T-helper 17 cell (primary cell): ENCODE measurements at regions not wholly inside any gene's neighbourhood (a gene's known extent, or its start where the extent isn't known, plus 50 kb on each side); places are given as distances from the start of the nearest gene placed in this dataset.

Source experiments
- ATAC-seq: fragments of 150-1000 bp; cut with Tn5 transposase; 2 replicates; pipeline ENCODE4 v1.10.0; 2021; ENCODE audit warnings: mild to moderate bottlenecking, moderate library complexity
- DNase-seq, 3 donors: peaks; one replicate each; pipeline versions ENCODE4 v3.0.0 to v3.0.0-alpha.2; 2020 to 2021
- H3K9me3 ChIP-seq: one replicate; pipeline ENCODE4 v1.7.0; 2013; ENCODE audit warnings: low read length, mild to moderate bottlenecking; ENCODE audit not compliant: control insufficient read depth, poor library complexity, severe bottlenecking
- H3K27ac Mint-ChIP-seq: one replicate; pipeline ENCODE4 v1.8.0; 2022; ENCODE audit warnings: mild to moderate bottlenecking, moderate library complexity, mixed read lengths
- H3K27me3 Mint-ChIP-seq: one replicate; pipeline ENCODE4 v1.8.0; 2022; ENCODE audit warnings: mixed read lengths
- H3K36me3 Mint-ChIP-seq: one replicate; pipeline ENCODE4 v1.8.0; 2022; ENCODE audit warnings: low read depth, mixed read lengths
- H3K4me1 Mint-ChIP-seq: one replicate; pipeline ENCODE4 v1.8.0; 2022; ENCODE audit warnings: mild to moderate bottlenecking, mixed read lengths
- H3K4me3 Mint-ChIP-seq: one replicate; pipeline ENCODE4 v1.8.0; 2022; ENCODE audit warnings: mild to moderate bottlenecking, moderate library complexity, mixed read lengths

DNA sequence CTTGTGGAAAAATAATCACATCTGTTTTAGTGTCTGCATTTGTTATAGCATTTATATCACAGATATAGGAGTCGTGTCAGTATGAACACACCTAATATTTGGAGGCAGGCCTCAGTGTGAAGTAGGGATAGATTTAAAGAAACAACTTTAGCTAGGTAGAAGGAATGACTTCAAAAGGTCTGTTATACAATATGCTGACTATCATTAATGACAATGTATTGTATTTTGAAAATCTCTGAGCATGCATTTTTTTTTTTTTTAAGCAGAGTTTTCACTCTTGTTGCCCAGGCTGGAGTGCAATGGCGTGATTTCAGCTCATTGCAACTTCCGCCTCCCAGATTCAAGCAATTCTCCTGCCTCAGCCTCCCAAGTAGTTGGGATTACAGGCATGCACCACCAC is 248.3 kb downstream of the EN1 start:
- DNase-seq (no peak), ATAC-seq (no peak)
- H3K27ac Mint-ChIP-seq: no peak overlapping the region
- H3K27me3 Mint-ChIP-seq: no peaks in the 10 kb centered on the region
- H3K4me1 Mint-ChIP-seq: no peaks in the 10 kb centered on the region
- no peak overlapping the region for H3K4me3 Mint-ChIP-seq
- no peaks in the 10 kb centered on the region for H3K36me3 Mint-ChIP-seq
- H3K9me3 ChIP-seq: peaks cover 5% of the 10 kb centered on the region

DNA sequence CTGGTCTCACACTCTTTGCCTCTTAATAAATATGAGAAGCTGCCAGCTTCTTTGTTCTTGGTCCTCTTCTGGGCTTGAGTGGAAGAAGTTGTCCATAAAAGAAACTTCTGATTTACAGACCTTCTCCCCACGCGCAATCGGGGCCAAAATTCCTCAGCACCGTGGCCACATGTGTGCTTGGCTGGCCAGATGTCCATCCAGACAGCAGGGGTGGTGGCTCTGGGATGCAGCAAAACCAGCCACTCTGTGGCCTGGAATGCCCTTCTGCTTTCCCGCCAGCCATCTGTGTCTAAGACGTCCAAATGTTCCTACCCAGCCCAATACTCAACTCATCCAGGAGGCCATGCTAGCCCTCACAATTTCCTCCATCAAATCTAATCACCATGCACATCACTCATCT is 250.8 kb downstream of the EN1 start:
- no peak for DNase-seq
- H3K36me3 Mint-ChIP-seq: no peaks in the 10 kb centered on the region
- no peaks in the 10 kb centered on the region for H3K4me1 Mint-ChIP-seq
- peaks cover 5% of the 10 kb centered on the region for H3K9me3 ChIP-seq
- no peak for ATAC-seq
- peaks cover 6% of the 10 kb centered on the region for H3K27me3 Mint-ChIP-seq
- no peak overlapping the region for H3K4me3 Mint-ChIP-seq
- H3K27ac Mint-ChIP-seq: no peak overlapping the region

DNA sequence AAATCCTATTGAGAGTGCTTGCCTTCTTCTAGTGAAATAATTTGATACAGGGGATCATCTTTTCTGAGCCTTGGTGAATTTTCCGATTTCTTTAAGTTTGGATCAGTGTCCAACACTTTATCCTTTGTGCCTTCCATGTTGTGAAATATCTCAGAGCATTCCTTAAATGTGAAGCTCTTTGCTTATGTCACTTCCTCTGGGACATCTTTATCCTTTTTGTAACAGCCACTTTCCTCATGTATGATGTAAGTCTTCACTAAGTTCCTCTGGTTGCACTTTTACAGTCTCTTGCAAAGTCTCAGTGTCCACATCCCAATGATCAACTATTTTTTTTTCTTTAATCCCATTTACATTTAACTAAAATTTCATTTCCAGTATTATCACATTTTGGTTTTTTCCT is 254.2 kb downstream of the EN1 start:
- no peaks in the 10 kb centered on the region for H3K36me3 Mint-ChIP-seq
- H3K27me3 Mint-ChIP-seq: peaks cover 12% of the 10 kb centered on the region
- H3K27ac Mint-ChIP-seq: no peak overlapping the region
- no peak overlapping the region for H3K4me3 Mint-ChIP-seq
- DNase-seq (no peak), ATAC-seq (no peak)
- peaks cover 3% of the 10 kb centered on the region for H3K9me3 ChIP-seq
- no peaks in the 10 kb centered on the region for H3K4me1 Mint-ChIP-seq

DNA sequence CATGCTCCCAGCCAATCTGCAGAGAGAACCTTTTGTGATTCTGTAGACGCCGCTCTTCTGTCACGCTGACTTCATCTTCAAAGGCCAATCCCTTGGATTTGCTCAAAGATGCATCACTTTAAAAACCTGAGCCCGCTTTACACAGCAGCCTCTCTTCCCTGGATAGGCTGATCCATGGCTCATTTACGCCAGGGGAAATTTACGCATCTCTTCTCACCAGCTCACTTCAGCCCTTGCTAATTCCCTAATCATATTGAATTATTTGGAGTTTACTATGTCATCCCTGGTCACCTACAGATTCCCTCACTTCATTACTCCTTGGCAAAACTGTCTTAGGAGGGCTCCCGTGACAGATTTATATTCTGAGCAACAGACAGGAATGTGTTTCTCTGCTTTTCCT is 256.2 kb downstream of the EN1 start:
- DNase-seq: no peak
- Mint-ChIP-seq H3K4me3 (no peak overlapping the region), H3K4me1 (no peaks in the 10 kb centered on the region), H3K27ac (no peak overlapping the region), H3K27me3 (peaks cover 12% of the 10 kb centered on the region), H3K36me3 (no peaks in the 10 kb centered on the region)
- H3K9me3 ChIP-seq: no peaks in the 10 kb centered on the region
- ATAC-seq: no peak

DNA sequence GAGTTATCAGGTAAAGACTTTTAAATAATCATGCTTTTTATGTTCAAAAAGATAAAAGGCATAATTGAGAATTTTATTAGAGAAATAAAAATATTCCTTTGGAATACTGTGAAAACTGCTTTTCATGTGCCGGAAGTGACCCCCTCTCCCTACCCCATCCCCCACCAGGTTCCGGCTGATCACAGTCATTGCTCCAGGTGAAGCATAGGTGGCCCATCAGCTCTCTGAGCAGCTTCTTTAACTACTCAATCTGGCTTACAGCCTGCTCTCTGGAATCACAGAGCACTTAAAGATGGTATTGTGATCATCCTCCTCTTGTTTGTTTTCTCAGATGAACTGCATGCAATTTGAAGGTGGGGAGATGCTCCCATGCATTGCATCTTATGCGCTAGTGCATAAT is 257.7 kb downstream of the EN1 start:
- no peaks in the 10 kb centered on the region for H3K36me3 Mint-ChIP-seq
- no peaks in the 10 kb centered on the region for H3K4me1 Mint-ChIP-seq
- ATAC-seq: no peak
- H3K4me3 Mint-ChIP-seq: no peak overlapping the region
- H3K27me3 Mint-ChIP-seq: peaks cover 12% of the 10 kb centered on the region
- H3K9me3 ChIP-seq: no peaks in the 10 kb centered on the region
- no peak overlapping the region for H3K27ac Mint-ChIP-seq
- no peak for DNase-seq

DNA sequence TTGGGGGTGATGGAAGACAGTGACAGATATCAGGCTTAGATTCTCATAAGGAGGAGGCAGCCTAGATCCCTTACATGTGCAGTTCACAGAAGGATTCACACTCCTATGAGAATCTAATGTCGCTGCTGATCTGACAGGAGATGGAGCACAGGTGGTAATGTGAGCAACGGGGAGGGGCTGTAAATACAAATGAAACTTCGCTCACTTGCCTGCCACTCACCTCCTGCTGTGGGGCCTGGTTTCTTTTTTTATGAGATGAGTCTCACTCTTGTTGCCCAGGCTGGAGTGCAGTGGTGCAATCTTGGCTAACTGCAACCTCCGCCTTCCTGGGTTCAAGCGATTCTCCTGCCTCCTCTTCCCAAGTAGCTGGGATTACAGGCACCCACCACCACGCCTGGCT is 258.6 kb downstream of the EN1 start:
- Mint-ChIP-seq H3K36me3 (no peaks in the 10 kb centered on the region), H3K27me3 (peaks cover 12% of the 10 kb centered on the region), H3K4me3 (no peak overlapping the region), H3K4me1 (no peaks in the 10 kb centered on the region), H3K27ac (no peak overlapping the region)
- no peak for DNase-seq
- no peaks in the 10 kb centered on the region for H3K9me3 ChIP-seq
- no peak for ATAC-seq

DNA sequence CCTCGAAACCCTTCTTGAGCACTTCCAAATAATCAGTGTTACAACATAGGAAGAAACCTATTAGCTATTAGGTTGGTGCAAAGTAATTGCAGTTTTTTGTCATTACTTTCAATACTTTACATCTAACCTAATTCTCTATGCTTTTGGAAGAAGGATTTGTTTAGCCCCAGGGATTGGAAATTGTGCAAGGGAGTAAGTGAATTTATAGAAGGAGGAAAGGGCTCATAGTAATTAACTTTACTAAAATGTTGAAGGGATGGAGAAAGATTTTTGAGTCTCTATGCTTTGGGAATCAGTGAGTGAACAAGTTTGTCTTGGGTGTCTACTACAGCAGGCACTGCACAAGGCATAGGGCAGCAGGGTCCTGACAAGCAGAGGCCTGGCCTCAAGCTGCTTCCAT is 261.1 kb downstream of the EN1 start:
- no peak for DNase-seq
- H3K36me3 Mint-ChIP-seq: no peaks in the 10 kb centered on the region
- peaks cover 11% of the 10 kb centered on the region for H3K27me3 Mint-ChIP-seq
- no peaks in the 10 kb centered on the region for H3K9me3 ChIP-seq
- no peak overlapping the region for H3K27ac Mint-ChIP-seq
- no peak overlapping the region for H3K4me3 Mint-ChIP-seq
- no peak for ATAC-seq
- H3K4me1 Mint-ChIP-seq: no peaks in the 10 kb centered on the region

DNA sequence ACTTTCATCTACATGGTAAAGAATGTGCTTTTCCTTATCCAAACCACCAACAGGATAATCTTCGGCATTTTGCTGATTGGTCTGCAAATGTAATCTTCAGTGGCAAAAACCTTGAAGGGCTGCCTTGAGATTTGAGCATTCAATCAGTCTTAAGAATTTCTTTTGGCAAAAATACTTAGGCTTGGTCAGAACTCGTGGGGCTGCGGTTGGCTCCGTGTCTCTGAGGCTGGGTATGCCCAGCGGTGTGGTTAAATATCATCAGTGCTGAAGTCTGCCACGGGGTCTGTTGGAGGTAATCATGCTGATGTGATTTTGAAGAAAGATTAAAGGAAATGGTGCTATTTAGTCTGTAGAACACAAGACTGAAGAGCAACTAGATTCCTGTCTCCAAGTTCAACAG is 262.6 kb downstream of the EN1 start:
- Mint-ChIP-seq H3K27ac (no peak overlapping the region), H3K27me3 (peaks cover 13% of the 10 kb centered on the region), H3K36me3 (no peaks in the 10 kb centered on the region), H3K4me3 (no peak overlapping the region), H3K4me1 (no peaks in the 10 kb centered on the region)
- H3K9me3 ChIP-seq: no peaks in the 10 kb centered on the region
- DNase-seq (no peak), ATAC-seq (no peak)

DNA sequence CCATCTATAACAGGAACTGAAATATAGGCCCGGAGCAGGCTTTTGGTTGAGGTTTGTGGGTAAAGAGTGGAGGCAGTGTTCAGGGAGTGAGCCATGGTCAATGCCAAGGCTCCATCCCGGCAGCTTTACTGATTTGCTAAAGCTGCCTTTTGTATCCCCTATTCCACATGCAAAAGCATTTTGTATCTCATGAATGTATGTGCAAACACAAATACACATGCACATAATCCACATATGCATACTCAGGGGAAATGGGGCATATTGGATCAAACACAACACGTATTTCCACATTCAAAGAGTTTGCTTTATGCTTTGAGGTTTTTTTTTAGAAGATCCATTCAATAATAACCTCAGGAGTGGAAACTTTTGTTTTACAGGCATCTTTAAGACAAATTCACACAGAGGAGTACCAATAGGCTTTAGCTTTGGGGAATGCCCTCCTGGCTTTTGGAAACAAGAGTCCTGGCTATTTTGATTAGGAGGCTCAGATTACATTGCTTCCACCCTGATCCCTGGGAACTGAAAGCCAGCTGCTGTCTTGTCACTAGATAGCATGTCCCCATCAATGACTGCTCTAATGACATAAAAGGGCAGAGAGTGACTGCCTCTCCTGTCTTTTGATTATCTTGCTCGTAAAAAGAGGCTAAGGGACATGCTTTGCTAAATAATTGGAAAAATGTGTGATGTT is 263.2 kb downstream of the EN1 start:
- Mint-ChIP-seq H3K27ac (no peak overlapping the region), H3K27me3 (peaks cover 16% of the 10 kb centered on the region), H3K4me3 (no peak overlapping the region), H3K4me1 (no peaks in the 10 kb centered on the region), H3K36me3 (no peaks in the 10 kb centered on the region)
- ATAC-seq (no peak), DNase-seq (no peak)
- no peaks in the 10 kb centered on the region for H3K9me3 ChIP-seq

DNA sequence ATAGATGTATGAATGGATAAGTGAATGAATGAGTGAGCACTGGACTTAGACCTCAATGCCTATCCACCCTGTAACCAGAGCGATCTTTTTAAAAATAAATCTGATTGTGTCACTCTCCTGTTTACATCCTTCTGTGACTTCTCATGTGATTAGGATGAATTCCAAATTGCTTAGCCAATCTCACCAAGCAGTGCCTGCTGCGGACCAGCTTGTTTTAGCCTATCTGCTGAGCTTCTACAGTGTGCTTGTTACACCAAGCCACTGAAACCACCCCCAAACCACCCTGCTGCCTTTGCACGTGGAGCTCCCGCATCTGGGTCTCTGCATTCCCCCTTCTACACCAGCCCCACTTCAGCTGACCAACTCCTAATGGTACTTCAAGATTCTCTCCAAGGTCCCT is 265.4 kb downstream of the EN1 start:
- no peak overlapping the region for H3K4me3 Mint-ChIP-seq
- ATAC-seq: no peak
- H3K27ac Mint-ChIP-seq: no peak overlapping the region
- no peak for DNase-seq
- no peaks in the 10 kb centered on the region for H3K4me1 Mint-ChIP-seq
- H3K27me3 Mint-ChIP-seq: peaks cover 20% of the 10 kb centered on the region
- H3K36me3 Mint-ChIP-seq: no peaks in the 10 kb centered on the region
- H3K9me3 ChIP-seq: no peaks in the 10 kb centered on the region

DNA sequence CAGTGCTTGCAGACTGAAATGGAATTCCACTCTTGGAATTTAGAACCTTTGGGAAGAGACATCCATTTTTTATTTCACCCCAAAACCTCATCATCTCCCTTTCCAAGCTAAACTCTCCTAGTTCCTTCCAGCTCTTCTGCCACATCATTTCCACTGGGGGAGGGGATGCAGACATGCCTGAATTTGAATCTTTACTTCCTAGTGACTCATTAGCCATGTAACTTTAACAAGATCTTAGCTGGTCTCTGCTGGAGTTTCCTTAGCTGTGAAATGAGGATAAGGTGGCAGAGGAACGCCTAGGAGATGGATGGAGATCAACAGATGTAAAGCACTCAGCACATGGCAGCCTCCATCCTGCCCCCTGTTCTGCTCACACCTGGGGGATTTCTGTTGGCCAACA is 266.8 kb downstream of the EN1 start:
- ATAC-seq: no peak
- Mint-ChIP-seq H3K4me1 (no peaks in the 10 kb centered on the region), H3K36me3 (no peaks in the 10 kb centered on the region), H3K4me3 (no peak overlapping the region), H3K27me3 (peaks cover 22% of the 10 kb centered on the region), H3K27ac (no peak overlapping the region)
- H3K9me3 ChIP-seq: no peaks in the 10 kb centered on the region
- DNase-seq: no peak

DNA sequence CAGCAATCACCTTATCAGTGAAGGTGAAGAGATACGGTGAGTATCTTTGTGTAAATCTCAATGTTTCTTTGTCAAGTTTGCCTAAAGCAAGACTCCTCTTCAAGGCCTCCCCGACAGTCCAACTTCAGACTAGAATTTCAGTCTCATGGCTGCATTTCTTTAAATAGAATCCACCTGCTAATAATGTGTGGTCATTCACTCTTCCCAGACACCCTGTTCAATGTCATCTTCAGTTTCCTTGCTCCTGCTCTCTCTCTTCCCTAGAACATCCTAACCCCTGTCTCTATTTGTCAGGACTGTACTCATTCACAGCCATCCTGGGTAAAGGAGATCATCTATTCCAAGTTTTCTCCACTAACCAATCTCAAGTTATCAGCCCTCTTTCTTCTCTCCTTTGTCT is 267.3 kb downstream of the EN1 start:
- H3K9me3 ChIP-seq: no peaks in the 10 kb centered on the region
- no peak for DNase-seq
- Mint-ChIP-seq H3K27me3 (peaks cover 27% of the 10 kb centered on the region), H3K4me1 (no peaks in the 10 kb centered on the region), H3K4me3 (no peak overlapping the region), H3K36me3 (no peaks in the 10 kb centered on the region), H3K27ac (no peak overlapping the region)
- ATAC-seq: no peak

DNA sequence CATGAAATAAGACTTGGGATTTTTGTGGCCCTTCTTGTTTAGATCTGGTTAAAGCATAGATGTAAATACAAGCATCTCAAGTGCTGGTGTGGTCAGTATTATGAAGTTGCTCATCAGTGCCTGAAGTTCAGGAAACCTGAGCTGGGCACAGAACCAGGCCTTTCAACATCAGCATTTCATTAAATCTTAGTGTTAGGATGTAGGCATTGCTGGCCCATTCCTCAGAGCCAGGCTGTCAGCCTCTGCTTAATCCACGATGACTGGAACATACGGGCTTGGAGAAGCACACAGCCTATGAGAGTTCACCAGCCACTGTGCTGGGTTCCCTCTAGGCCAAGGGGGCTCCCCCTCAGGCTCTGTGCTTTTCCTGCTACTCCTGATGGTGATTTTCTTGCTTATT is 270.2 kb downstream of the EN1 start:
- no peak overlapping the region for H3K4me3 Mint-ChIP-seq
- ATAC-seq (no peak), DNase-seq (no peak)
- H3K36me3 Mint-ChIP-seq: no peaks in the 10 kb centered on the region
- peaks cover 32% of the 10 kb centered on the region for H3K27me3 Mint-ChIP-seq
- no peak overlapping the region for H3K27ac Mint-ChIP-seq
- no peaks in the 10 kb centered on the region for H3K4me1 Mint-ChIP-seq
- no peaks in the 10 kb centered on the region for H3K9me3 ChIP-seq

DNA sequence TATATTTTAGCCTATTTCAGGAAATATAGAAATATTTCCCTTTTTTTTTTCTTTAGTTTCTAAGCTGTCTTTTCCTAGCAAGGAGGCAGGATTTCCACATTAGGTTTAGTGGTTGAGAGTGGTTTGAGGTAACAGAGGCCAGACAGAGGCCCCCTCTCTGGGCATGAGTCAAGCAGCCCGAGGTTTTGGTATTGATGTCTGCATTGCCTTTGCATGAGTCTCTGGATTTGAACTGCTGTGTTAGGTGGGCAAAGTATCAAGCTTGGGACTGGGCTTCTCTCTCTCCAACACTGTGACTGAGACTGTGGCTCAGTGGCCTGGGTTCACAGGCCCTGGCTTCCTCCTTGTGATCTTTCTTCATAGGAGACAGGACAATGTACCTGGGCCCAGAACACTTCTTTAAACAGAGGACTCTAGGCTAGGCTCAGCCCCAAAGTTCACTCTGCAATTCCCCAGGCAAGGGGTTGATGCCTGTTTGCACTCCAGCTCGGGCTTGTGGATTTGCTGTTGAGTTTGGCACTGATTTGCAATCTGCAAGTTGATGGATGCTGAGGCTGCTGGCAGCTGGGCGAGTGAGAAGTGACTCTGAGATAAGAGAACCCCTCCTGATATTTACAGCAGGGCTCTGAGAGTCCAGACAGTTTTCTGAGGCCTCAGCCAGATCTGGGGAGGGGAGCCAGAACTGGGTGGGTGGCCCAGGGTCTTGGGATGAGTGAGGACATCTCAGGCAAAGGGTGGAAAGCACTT is 271.2 kb downstream of the EN1 start:
- Mint-ChIP-seq H3K27me3 (peaks cover 32% of the 10 kb centered on the region), H3K27ac (no peak overlapping the region), H3K4me3 (no peak overlapping the region), H3K4me1 (no peaks in the 10 kb centered on the region), H3K36me3 (no peaks in the 10 kb centered on the region)
- no peak for ATAC-seq
- DNase-seq: no peak
- no peaks in the 10 kb centered on the region for H3K9me3 ChIP-seq
